Testis (tissue), 2 donors: ENCODE measurements at regions not wholly inside any gene's neighbourhood (a gene's known extent, or its start where the extent isn't known, plus 50 kb on each side); places are given as distances from the start of the nearest gene placed in this dataset.

ENCODE experiments used
- CTCF ChIP-seq, 3 experiments: fragments of 450-650 bp in 2 of 3; fragments of 200-600 bp in 1 of 3; sonication (generic) in 1 of 3; IDR thresholded peaks; one replicate each; pipeline ENCODE4 v1.5.1; 2016 to 2019; ENCODE audit warnings: antibody characterized with exemption in 3 of 3, mild to moderate bottlenecking in 2 of 3, moderate library complexity in 1 of 3
- POLR2A ChIP-seq: fragments of 450-650 bp; IDR thresholded peaks from one replicate; pipeline ENCODE4 v1.6.1; 2017; ENCODE audit warnings: antibody characterized with exemption, mild to moderate bottlenecking, moderate library complexity

DNA sequence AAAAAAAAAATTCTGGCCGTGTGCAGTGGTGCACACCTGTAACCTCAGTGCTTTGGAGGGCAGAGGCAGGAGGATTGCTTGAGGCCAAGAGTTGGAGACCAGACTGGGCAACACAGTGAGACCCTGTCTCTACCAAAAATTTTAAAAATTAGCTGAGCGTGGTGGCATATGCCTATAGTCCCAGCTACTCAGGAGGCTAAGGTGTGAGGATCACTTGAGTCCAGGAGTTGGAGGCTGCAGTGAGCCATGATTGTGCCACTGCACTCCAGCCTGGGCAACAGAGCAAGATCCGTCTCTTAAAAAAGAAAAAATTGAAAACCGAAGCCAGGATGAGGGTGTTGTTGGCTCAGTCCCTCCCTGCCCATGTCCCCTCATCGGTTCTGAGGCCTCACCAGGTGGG, 55.9 kb upstream of the PAX7 start:
- no peak for TF ChIP-seq POLR2A
- TF ChIP-seq CTCF (IDR thresholded peaks at IDR 0.05), result no peak
